Heart left ventricle (tissue), 13 donors: ENCODE measurements at regions not wholly inside any gene's neighbourhood (a gene's known extent, or its start where the extent isn't known, plus 50 kb on each side); places are given as distances from the start of the nearest gene placed in this dataset.

Source experiments
- POLR2A ChIP-seq, 2 donors: fragments of 450-650 bp; IDR thresholded peaks; one replicate each; pipeline ENCODE4 v1.6.1; 2017; ENCODE audit warnings: antibody characterized with exemption in 2 of 2, mild to moderate bottlenecking in 2 of 2, moderate library complexity in 2 of 2
- TF ChIP-seq, protein P1 (sequence below), 12 donors: fragments of 200-600 bp; sonication (generic) in 4 of 12; IDR thresholded peaks; one replicate each; pipeline versions ENCODE4 v1.5.0 to v1.8.0; 2018 to 2022; ENCODE audit warnings: antibody characterized with exemption in 12 of 12, mild to moderate bottlenecking in 5 of 12
- donor health status: ischemic (EF 13 %, LVEDD 7.1; RV severe dilation, severe dysfunction).
- donor health status: DM: no; HTN: yes; CAD: no.
- donor health status: DM: no; HTN: no; CAD: no.
- donor health status: ischemic (EF 25% LVEDD 6.9; RV normal size, moderate dysfunction).
- donor health status: ischemic (EF 25% LVEDD 5.7; RV mildly dilated, moderate dysfunction).
- donor health status: ischemic (EF 35%, LVEDD 5.7; RV mildly dilated, moderate dysfunction).
- donor health status: nonischemic (EF 11% LVEDD 7.7; RV severe dilation, severe dysfunction).
- donor health status: DM: yes; HTN: yes; CAD: no.
- donor health status: PGD.
- donor health status: ischemic (EF 29% LVEDD 5.4; RV normal size, mild dysfunction).
- donor health status: nonischemic (EF 23%, LVEDD 6.1; RV moderate dilation, normal function).

DNA sequence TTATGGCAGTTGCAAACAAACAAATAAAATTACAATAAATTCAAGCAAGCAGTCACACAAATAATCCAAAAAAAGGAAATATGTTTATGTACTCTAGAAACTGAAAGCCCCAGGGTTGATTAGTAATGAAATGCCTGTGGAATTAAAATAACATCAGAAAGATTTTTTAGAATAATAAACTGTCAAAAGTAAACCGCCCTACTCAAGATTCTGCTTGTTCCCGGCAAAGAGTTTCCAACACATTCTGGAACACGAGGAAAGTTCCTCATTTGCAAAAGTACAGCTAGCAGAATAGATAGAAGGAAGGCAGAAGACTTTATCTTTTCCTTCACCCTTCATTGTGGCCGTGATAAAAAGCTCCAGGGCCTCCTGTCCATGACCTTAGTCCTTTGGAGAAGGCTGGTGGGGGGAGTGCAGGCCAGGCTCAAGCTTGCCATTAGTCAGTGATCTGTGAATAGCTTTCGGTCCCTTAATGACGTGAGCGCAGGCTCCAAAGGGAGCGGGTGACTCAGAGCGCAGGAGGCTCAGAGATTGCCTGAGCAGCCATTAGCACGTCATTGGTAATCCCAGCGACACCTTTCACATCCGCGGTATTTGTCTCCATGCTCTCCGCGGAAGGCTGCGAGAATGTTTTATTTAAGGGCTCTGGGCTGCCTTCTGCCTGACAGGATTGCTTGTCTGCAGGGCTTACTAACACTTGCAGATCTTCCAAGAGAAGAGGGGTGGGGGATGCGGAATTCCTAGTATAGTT, 458.3 kb downstream of the METTL15 start:
- TF ChIP-seq POLR2A (IDR thresholded peaks at IDR 0.05), result no peak
- TF ChIP-seq, protein P1, sequence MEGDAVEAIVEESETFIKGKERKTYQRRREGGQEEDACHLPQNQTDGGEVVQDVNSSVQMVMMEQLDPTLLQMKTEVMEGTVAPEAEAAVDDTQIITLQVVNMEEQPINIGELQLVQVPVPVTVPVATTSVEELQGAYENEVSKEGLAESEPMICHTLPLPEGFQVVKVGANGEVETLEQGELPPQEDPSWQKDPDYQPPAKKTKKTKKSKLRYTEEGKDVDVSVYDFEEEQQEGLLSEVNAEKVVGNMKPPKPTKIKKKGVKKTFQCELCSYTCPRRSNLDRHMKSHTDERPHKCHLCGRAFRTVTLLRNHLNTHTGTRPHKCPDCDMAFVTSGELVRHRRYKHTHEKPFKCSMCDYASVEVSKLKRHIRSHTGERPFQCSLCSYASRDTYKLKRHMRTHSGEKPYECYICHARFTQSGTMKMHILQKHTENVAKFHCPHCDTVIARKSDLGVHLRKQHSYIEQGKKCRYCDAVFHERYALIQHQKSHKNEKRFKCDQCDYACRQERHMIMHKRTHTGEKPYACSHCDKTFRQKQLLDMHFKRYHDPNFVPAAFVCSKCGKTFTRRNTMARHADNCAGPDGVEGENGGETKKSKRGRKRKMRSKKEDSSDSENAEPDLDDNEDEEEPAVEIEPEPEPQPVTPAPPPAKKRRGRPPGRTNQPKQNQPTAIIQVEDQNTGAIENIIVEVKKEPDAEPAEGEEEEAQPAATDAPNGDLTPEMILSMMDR (IDR thresholded peaks at IDR 0.05), result no peak
